ENCODE measurements at regions not wholly inside any gene's neighbourhood (a gene's known extent, or its start where the extent isn't known, plus 50 kb on each side); places are given as distances from the start of the nearest gene placed in this dataset.

- TF ChIP-seq EZH2phosphoT487 (IDR thresholded peaks at IDR 0.05; ENCODE audit: insufficient read depth, low read depth) = no peak
- TF ChIP-seq EZH2 (IDR thresholded peaks at IDR 0.05; ENCODE audit: insufficient read depth, poor library complexity, severe bottlenecking) = no peak
Measured at GRCh38 chr2:122029456-122029855, 274.0 kb downstream of the TSN start.
